SK-N-DZ (cell line): ENCODE measurements at regions not wholly inside any gene's neighbourhood (a gene's known extent, or its start where the extent isn't known, plus 50 kb on each side); places are given as distances from the start of the nearest gene placed in this dataset.
"Not testable (repeated sequence)": the region's sequence is repeated elsewhere in the genome, so short reads cannot be mapped to it uniquely, and the experiment has no call there.

ENCODE experiments used
- DNase-seq: peaks from one replicate; pipeline ENCODE4 v3.0.0-alpha.2; 2015; ENCODE audit warnings: low spot score

DNA sequence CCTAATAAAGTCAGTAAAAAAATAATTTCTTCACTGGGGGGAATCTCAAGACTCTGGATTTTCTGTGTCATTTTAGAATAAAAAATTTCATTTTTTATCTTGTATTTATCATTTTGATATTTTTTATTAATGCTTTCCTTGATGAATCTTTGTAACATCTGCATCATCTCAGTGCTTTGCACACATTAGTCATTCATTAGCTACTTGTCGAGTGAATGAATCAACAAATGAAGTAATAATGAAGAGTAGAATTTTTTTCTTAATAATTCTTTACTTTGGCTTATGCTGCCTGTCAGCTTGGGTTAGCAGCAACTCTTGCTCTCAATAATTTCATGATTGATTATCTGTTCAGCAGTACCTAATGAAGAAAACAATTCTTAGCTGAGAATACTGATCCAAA, 530.8 kb downstream of the GRXCR1 start:
- no peak for DNase-seq

GRCh38 chr4:43425206-43425605, 532.7 kb downstream of the GRXCR1 start:
- no peak for DNase-seq

DNA sequence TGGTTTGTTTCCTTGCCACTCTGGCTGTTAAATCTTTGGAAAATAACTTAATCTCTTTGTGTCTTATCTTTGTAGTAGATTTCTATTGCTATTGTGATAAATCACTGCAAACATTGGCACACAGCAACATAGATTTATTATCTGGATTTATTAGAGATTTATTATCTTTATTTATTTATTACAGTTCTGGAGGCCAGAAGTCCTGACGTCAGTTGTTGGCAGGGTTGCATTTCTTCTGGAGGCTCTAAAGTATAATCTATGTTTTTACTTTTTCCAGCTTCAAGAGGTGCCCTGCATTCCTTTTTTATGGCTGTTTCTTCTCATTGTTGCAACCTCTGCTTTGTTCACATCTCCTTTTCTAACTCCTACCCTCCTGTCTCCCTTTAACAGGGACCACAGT, 542.8 kb downstream of the GRXCR1 start:
- no peak for DNase-seq

DNA sequence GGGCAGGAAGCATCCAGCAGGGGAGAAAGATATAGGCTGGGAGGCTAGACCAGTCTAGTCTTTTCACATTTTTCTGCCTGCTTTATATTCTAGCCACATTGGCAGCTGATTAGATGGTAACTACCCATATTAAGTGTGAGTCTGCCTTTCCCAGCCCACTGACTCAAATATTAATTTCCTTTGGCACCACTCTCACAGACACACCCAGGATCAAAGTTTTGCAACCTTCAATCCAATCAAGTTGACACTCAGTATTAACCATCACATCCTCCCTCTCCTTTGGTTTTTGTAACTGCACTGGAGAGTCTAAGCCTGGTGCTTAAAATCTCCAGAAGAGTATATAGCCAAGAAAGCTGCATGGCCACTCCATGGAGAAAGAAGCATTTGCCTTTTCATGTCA, 560.4 kb downstream of the GRXCR1 start:
- peak; percentile 6 for DNase-seq

DNA sequence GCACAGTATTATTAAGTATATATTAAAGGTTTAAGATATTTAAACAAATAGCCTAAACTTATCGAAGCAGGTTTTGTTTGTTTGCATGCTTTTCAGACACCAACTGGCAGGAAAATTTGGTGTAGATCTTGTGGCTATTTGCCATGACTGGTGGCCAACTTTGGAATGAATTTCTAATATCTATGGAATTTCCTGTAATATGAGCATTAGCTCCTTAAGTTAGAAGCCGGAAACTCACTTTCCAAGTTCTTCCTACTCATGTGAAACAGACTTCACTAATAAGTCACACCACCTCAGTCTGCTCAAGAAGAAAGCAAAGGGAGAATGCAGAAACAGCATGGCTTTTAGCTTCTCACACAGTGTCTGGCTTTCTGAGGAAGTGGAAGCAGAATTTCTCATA, 563.9 kb downstream of the GRXCR1 start:
- no peak for DNase-seq

DNA sequence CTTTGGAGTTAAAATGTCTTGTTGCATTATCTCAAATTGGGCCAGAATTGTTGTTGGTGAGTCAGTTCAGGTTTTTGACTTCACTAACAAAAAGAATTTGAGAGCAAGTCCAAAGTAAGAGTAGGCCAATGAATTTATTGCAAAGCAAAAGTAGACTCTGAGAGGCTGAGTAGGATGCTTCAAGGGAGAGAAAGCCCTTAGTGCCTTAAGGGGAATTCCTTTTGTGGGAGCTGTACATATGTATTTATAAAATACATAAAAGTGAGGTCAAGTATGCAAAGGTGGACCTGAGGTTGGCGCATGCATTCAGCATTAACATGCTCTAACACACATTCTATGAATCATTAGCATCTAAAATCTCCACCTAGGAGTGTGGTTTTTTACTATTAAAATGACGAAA, 565.4 kb downstream of the GRXCR1 start:
- DNase-seq = no peak

DNA sequence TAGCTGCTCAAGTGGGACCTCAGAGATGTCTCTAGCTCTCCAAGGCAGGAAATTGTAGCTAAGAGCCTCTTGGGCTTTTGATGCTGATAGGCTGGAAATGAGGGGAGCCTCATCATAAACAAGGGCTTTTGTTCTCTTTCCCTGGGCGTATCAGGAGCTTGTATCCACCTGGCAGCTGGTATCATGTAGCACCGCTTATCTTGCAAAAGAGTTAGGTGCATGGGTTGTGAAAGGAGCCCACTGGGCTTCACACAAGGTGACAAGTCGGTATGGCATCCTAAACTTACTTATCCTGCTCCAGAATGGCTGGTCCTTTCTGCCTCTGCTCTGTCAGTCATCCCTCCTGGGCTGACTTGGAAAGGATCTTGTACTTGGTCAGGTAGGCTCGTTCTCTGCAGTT, 565.8 kb downstream of the GRXCR1 start:
- DNase-seq = no peak

DNA sequence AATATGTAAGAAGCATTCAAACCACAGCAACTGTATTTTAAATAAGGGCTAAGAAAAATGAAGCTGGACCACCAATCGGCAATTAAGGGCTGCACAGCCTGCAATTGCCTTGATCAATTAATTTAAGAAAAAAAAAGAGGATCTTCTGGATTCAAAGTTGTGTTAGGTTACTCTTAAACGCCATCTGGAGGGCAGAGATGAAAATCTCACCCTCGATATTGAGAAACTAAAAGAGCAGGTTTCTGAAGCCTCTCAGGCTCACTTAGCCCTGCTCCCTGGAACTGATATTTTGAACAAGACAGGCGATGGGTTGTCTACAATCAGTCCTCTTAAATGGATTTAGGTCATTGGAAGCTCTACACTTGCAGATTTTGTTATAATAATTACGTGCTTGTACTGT, 579.4 kb downstream of the GRXCR1 start:
- DNase-seq = no peak

- no peak for DNase-seq
These were observed 589.0 kb downstream of the GRXCR1 start for GRCh38 chr4:43481526-43481925.

- DNase-seq = no peak
These were observed 592.7 kb downstream of the GRXCR1 start for GRCh38 chr4:43485196-43485595.

- DNase-seq = no peak
These were observed 603.7 kb downstream of the GRXCR1 start for GRCh38 chr4:43496188-43496587.

GRCh38 chr4:43496602-43497001, 604.1 kb downstream of the GRXCR1 start:
- DNase-seq = no peak

DNA sequence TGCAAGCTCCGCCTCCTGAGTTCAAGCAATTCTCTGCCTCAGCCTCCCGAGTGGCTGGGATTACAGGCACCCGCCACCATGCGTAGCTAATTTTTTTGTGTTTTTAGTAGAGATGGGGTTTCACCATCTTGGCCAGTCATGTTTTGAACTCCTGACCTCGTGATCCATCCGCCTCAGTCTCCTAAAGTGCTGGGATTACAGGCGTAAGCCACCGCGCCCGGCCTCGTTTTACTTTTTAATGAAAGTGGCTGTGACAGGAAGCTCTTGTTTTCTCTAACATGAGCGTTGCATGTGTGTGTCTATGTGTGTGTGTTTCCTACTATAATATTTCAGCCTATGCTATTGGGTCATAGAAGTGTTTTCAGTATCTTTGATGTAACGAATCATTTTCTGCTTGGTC, 613.3 kb downstream of the GRXCR1 start:
- DNase-seq = not testable (repeated sequence)

DNA sequence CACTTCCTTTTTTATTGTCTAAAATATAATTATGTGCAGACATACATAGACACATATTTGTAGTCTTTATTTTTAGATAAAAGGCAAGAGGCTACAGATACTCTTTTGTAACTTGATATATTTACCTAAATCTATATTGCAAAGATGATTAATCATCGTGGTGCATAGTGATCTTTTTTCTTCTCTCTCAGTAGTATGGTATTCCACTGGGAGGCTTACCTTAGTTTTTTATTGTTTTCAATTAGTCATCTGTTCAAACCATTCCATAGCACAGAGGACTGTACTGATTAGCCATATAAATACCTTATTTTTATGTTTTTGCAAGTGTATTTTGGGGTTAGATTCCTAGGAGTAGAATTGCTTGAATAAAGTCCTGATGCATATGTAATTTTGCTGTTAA, 619.7 kb downstream of the GRXCR1 start:
- DNase-seq = no peak

DNA sequence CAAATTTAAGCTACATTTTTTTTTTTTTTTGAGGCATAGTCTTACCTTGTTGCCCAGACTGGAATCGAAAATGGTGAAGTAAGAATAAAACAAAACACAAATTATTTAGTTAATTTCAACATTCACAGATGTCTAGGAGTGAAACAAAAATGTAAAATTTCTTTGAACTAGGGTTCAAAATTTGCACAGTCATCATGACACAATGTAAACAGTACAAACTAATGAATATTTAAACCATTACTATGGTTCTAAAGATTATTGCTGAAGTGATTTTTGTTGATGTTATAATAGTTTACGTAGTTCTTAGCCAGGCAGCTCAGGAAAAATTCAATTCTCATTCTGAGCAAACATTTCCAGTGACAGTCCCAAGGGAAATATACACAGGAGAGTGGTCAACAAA, 633.1 kb downstream of the GRXCR1 start:
- no peak for DNase-seq

DNA sequence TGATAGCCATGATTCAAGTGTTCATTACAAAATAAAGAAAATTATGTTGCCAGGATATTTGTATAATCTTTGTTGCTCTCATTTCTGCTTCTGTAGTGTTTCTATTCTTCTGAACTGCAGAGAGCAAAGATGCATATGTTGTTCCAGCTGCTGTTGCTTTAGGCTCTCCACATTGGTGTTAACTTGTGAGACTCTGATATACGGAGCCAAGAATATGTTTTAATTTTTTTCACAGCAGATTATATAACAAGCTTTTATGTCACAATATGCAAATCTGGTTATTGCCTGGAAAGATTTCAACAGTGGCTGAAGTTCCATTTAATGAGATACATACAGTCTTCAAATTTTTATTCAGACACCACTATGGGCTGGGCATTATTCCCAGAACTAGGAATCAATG, 655.0 kb downstream of the GRXCR1 start:
- DNase-seq = no peak

GRCh38 chr4:43550981-43551627, 658.6 kb downstream of the GRXCR1 start:
- no peak for DNase-seq

GRCh38 chr4:43556262-43556661, 663.7 kb downstream of the GRXCR1 start:
- no peak for DNase-seq

DNA sequence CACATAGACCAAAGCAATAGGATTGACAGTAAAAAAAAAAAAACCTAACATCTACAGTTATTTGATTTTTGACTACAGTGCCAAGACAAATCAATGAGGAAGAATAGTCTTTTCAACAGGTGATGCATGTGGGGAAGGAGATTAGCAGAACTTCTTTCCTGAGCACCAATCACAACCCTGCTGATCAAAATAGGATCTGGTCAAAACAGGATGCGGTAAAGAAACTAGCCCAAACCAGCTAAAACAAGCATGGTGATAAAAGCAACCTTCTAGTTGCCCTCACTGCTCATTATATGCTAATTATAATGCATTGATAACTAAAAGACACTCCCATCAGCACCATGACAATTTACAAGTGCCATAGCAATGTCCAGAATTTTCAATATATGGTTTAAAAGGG, 667.5 kb downstream of the GRXCR1 start:
- no peak for DNase-seq

DNA sequence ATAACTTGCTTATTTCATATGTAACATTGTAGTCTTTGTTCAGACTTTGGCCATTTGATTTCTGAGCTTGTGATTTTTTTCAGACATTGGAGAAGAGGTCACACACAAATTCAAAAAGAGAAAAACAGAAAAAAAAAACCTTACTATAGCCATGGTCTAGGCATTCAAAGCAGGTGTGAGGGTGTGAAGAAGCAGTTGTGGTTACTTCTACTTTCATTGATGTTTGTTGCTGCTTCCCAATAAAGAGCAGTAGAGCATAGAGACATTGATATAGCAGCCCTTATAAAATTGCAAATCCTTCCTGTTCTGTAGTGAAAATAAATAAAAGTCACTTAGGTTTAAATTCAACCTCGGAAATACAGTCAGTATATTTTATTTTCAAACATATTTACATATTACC, 671.6 kb downstream of the GRXCR1 start:
- DNase-seq = no peak

GRCh38 chr4:43564591-43564990, 672.1 kb downstream of the GRXCR1 start:
- no peak for DNase-seq

GRCh38 chr4:43567644-43568043, 675.1 kb downstream of the GRXCR1 start:
- DNase-seq = no peak

GRCh38 chr4:43586813-43587212, 694.3 kb downstream of the GRXCR1 start:
- DNase-seq = no peak

DNA sequence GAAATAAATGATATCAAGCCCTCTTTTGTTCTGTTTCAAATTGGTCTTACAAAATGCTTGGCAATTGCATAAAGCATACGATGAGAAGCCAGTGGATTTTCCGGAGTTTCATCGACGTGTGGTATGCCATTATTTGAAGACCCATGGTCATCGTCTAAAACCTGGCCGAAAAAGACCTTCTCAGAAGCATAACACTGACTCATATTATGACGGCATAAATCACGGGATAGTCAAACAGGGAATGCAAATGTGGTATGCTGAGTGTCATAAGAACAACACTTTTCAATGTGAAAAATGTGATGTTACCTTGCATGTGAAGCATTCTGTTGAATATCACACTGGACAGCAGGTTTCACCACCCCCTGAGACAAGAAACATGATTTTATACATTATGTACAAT, 695.2 kb downstream of the GRXCR1 start:
- DNase-seq = no peak
